H1 (cell line): ENCODE measurements at regions not wholly inside any gene's neighbourhood (a gene's known extent, or its start where the extent isn't known, plus 50 kb on each side); places are given as distances from the start of the nearest gene placed in this dataset.

Source experiments
- E2F6 ChIP-seq: IDR thresholded peaks from 2 replicates; pipeline ENCODE4 v1.6.1; 2012; ENCODE audit warnings: inconsistent platforms
- EZH2 ChIP-seq: fragments of 200-600 bp; sonication (generic); IDR thresholded peaks from 2 replicates; pipeline ENCODE4 v1.7.1; 2012; ENCODE audit warnings: low read depth, mild to moderate bottlenecking, moderate library complexity, low read length, inconsistent platforms; ENCODE audit not compliant: severe bottlenecking
- POLR2A ChIP-seq, 2 experiments: IDR thresholded peaks; 1 replicate in 1 of 2; 2 replicates in 1 of 2; pipeline ENCODE4 v1.6.1; 2011; ENCODE audit warnings: low read depth in 2 of 2, low read length in 2 of 2, mild to moderate bottlenecking in 2 of 2; ENCODE audit errors: control extremely low read depth in 1 of 2
- SP2 ChIP-seq: IDR thresholded peaks from 2 replicates; pipeline ENCODE4 v1.6.1; 2012; ENCODE audit warnings: mild to moderate bottlenecking, low read length, inconsistent platforms
- SP4 ChIP-seq: IDR thresholded peaks from 2 replicates; pipeline ENCODE4 v1.6.1; 2012; ENCODE audit warnings: low read length, inconsistent platforms
- SUZ12 ChIP-seq: fragments of 200-600 bp; sonication (generic); IDR thresholded peaks from 2 replicates; pipeline ENCODE4 v1.6.1; 2012; ENCODE audit warnings: mild to moderate bottlenecking, inconsistent platforms, low read length, moderate library complexity, mixed read lengths
- TAF1 ChIP-seq: IDR thresholded peaks from 2 replicates; pipeline ENCODE4 v1.6.1; 2011; ENCODE audit warnings: mild to moderate bottlenecking, low read depth, low read length
- TCF12 ChIP-seq: IDR thresholded peaks from 2 replicates; pipeline ENCODE4 v1.6.1; 2011; ENCODE audit warnings: low read depth, mild to moderate bottlenecking, low read length
- YY1 ChIP-seq: IDR thresholded peaks from 2 replicates; pipeline ENCODE4 v1.6.1; 2011; ENCODE audit warnings: low read depth, mild to moderate bottlenecking, low read length
- TF ChIP-seq, protein P1 (sequence below), 3 experiments: IDR thresholded peaks; 1 replicate in 2 of 3; 2 replicates in 1 of 3; pipeline versions ENCODE4 v1.5.1 to v1.6.1; 2011; ENCODE audit warnings: low read length in 3 of 3, mild to moderate bottlenecking in 3 of 3, inconsistent platforms in 2 of 3, low read depth in 1 of 3, moderate library complexity in 1 of 3; ENCODE audit not compliant: insufficient read depth in 1 of 3; ENCODE audit errors: control extremely low read depth in 1 of 3
- TF ChIP-seq, protein P2 (sequence below): fragments of 300-600 bp; sonication (generic); IDR thresholded peaks from 2 replicates; pipeline ENCODE4 v1.7.1; 2012; ENCODE audit warnings: low read length, moderate library complexity, mild to moderate bottlenecking, inconsistent platforms; ENCODE audit not compliant: insufficient replicate concordance

DNA sequence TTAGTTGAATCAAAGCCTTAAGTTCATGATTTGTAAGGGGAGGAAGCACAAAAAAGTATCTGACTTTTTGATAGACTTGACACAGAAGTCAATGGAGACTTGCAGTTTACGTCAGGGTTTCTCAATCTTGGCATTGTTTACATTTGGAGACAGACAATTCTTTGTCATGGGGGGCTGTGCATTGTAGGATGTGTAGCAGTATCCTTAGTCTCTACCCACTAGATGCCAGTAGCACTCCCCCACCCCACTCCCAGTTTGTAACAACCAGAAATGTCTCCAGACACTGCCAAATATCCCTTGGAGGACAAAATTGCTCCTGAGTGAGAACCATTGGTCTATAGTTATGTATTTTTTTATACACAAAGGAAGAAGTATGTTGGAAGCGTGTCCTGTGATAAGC lies 434.1 kb downstream of the RFPL4B start:
- TF ChIP-seq, protein P1, sequence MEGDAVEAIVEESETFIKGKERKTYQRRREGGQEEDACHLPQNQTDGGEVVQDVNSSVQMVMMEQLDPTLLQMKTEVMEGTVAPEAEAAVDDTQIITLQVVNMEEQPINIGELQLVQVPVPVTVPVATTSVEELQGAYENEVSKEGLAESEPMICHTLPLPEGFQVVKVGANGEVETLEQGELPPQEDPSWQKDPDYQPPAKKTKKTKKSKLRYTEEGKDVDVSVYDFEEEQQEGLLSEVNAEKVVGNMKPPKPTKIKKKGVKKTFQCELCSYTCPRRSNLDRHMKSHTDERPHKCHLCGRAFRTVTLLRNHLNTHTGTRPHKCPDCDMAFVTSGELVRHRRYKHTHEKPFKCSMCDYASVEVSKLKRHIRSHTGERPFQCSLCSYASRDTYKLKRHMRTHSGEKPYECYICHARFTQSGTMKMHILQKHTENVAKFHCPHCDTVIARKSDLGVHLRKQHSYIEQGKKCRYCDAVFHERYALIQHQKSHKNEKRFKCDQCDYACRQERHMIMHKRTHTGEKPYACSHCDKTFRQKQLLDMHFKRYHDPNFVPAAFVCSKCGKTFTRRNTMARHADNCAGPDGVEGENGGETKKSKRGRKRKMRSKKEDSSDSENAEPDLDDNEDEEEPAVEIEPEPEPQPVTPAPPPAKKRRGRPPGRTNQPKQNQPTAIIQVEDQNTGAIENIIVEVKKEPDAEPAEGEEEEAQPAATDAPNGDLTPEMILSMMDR (IDR thresholded peaks at IDR 0.05; ENCODE audit: control extremely low read depth in 1 of 3, insufficient read depth in 1 of 3, low read depth in 1 of 3, low read length in 3 of 3): no peak
- TF ChIP-seq POLR2A (IDR thresholded peaks at IDR 0.05; ENCODE audit: control extremely low read depth in 1 of 2, low read depth in 2 of 2, low read length in 2 of 2) (no peak), SP2 (no peak), E2F6 (no peak), EZH2 (no peak), YY1 (no peak), TAF1 (no peak), SP4 (no peak), TCF12 (no peak), SUZ12 (no peak)
- TF ChIP-seq, protein P2, sequence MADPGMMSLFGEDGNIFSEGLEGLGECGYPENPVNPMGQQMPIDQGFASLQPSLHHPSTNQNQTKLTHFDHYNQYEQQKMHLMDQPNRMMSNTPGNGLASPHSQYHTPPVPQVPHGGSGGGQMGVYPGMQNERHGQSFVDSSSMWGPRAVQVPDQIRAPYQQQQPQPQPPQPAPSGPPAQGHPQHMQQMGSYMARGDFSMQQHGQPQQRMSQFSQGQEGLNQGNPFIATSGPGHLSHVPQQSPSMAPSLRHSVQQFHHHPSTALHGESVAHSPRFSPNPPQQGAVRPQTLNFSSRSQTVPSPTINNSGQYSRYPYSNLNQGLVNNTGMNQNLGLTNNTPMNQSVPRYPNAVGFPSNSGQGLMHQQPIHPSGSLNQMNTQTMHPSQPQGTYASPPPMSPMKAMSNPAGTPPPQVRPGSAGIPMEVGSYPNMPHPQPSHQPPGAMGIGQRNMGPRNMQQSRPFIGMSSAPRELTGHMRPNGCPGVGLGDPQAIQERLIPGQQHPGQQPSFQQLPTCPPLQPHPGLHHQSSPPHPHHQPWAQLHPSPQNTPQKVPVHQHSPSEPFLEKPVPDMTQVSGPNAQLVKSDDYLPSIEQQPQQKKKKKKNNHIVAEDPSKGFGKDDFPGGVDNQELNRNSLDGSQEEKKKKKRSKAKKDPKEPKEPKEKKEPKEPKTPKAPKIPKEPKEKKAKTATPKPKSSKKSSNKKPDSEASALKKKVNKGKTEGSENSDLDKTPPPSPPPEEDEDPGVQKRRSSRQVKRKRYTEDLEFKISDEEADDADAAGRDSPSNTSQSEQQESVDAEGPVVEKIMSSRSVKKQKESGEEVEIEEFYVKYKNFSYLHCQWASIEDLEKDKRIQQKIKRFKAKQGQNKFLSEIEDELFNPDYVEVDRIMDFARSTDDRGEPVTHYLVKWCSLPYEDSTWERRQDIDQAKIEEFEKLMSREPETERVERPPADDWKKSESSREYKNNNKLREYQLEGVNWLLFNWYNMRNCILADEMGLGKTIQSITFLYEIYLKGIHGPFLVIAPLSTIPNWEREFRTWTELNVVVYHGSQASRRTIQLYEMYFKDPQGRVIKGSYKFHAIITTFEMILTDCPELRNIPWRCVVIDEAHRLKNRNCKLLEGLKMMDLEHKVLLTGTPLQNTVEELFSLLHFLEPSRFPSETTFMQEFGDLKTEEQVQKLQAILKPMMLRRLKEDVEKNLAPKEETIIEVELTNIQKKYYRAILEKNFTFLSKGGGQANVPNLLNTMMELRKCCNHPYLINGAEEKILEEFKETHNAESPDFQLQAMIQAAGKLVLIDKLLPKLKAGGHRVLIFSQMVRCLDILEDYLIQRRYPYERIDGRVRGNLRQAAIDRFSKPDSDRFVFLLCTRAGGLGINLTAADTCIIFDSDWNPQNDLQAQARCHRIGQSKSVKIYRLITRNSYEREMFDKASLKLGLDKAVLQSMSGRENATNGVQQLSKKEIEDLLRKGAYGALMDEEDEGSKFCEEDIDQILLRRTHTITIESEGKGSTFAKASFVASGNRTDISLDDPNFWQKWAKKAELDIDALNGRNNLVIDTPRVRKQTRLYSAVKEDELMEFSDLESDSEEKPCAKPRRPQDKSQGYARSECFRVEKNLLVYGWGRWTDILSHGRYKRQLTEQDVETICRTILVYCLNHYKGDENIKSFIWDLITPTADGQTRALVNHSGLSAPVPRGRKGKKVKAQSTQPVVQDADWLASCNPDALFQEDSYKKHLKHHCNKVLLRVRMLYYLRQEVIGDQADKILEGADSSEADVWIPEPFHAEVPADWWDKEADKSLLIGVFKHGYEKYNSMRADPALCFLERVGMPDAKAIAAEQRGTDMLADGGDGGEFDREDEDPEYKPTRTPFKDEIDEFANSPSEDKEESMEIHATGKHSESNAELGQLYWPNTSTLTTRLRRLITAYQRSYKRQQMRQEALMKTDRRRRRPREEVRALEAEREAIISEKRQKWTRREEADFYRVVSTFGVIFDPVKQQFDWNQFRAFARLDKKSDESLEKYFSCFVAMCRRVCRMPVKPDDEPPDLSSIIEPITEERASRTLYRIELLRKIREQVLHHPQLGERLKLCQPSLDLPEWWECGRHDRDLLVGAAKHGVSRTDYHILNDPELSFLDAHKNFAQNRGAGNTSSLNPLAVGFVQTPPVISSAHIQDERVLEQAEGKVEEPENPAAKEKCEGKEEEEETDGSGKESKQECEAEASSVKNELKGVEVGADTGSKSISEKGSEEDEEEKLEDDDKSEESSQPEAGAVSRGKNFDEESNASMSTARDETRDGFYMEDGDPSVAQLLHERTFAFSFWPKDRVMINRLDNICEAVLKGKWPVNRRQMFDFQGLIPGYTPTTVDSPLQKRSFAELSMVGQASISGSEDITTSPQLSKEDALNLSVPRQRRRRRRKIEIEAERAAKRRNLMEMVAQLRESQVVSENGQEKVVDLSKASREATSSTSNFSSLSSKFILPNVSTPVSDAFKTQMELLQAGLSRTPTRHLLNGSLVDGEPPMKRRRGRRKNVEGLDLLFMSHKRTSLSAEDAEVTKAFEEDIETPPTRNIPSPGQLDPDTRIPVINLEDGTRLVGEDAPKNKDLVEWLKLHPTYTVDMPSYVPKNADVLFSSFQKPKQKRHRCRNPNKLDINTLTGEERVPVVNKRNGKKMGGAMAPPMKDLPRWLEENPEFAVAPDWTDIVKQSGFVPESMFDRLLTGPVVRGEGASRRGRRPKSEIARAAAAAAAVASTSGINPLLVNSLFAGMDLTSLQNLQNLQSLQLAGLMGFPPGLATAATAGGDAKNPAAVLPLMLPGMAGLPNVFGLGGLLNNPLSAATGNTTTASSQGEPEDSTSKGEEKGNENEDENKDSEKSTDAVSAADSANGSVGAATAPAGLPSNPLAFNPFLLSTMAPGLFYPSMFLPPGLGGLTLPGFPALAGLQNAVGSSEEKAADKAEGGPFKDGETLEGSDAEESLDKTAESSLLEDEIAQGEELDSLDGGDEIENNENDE: no peak
